GM23338 (cell line): ENCODE measurements at regions not wholly inside any gene's neighbourhood (a gene's known extent, or its start where the extent isn't known, plus 50 kb on each side); places are given as distances from the start of the nearest gene placed in this dataset.

Source experiments
- ATAC-seq: fragments of 200-7000 bp; cut with Tn5 transposase; 3 replicates; pipeline ENCODE4 v1.9.1; 2020
- DNase-seq: peaks from one replicate; pipeline ENCODE4 v3.0.0-alpha.2; 2015; ENCODE audit warnings: low spot score
- H2AFZ ChIP-seq: fragments of 200-600 bp; sonication (generic); 2 replicates; pipeline ENCODE4 v1.8.0; 2016; ENCODE audit warnings: antibody characterized with exemption, mild to moderate bottlenecking, moderate library complexity
- H3F3A ChIP-seq: fragments of 200-600 bp; sonication (generic); replicated peaks from 2 replicates; pipeline ENCODE4 v1.8.0; 2017; ENCODE audit warnings: antibody characterized with exemption, mixed run types, low read depth
- H3K27ac ChIP-seq: fragments of 200-600 bp; sonication (generic); 2 replicates; pipeline ENCODE4 v1.6.1; 2016; ENCODE audit warnings: low read depth
- H3K27me3 ChIP-seq: fragments of 200-600 bp; sonication (generic); 2 replicates; pipeline ENCODE4 v1.8.0; 2016; ENCODE audit warnings: mild to moderate bottlenecking, mixed run types, moderate library complexity; ENCODE audit not compliant: insufficient read depth
- H3K36me3 ChIP-seq: fragments of 200-600 bp; sonication (generic); 2 replicates; pipeline ENCODE4 v1.8.0; 2016; ENCODE audit warnings: mild to moderate bottlenecking; ENCODE audit not compliant: insufficient read depth
- H3K4me1 ChIP-seq: fragments of 200-600 bp; sonication (generic); 2 replicates; pipeline ENCODE4 v1.8.0; 2016; ENCODE audit warnings: mild to moderate bottlenecking, moderate library complexity; ENCODE audit not compliant: insufficient read depth
- H3K4me2 ChIP-seq: fragments of 200-600 bp; sonication (generic); 2 replicates; pipeline ENCODE4 v1.7.1; 2017; ENCODE audit warnings: mixed run types
- H3K4me3 ChIP-seq: fragments of 200-600 bp; sonication (generic); 2 replicates; pipeline ENCODE4 v1.6.1; 2016; ENCODE audit warnings: mixed run types
- H3K79me2 ChIP-seq: fragments of 200-600 bp; sonication (generic); replicated peaks from 2 replicates; pipeline ENCODE4 v1.8.0; 2017; ENCODE audit warnings: mild to moderate bottlenecking; ENCODE audit not compliant: insufficient read depth
- H3K9me2 ChIP-seq: fragments of 200-600 bp; sonication (generic); 2 replicates; pipeline ENCODE4 v1.8.0; 2017; ENCODE audit not compliant: insufficient read depth
- H4K20me1 ChIP-seq: fragments of 200-600 bp; sonication (generic); replicated peaks from 2 replicates; pipeline ENCODE4 v1.8.0; 2017; ENCODE audit warnings: mild to moderate bottlenecking; ENCODE audit not compliant: insufficient read depth
- H3K27ac Mint-ChIP-seq: 2 replicates; pipeline ENCODE4 v1.8.0; 2020; ENCODE audit warnings: inconsistent platforms, mild to moderate bottlenecking, moderate library complexity, mixed read lengths
- H3K27me3 Mint-ChIP-seq: 3 replicates; pipeline ENCODE4 v1.8.0; 2022; ENCODE audit warnings: low read depth, mild to moderate bottlenecking, moderate library complexity, mixed read lengths, inconsistent platforms; ENCODE audit not compliant: insufficient read depth, poor library complexity
- H3K36me3 Mint-ChIP-seq: 3 replicates; pipeline ENCODE4 v1.8.0; 2021; ENCODE audit warnings: low read depth, mild to moderate bottlenecking, inconsistent platforms, moderate library complexity, mixed read lengths
- H3K4me1 Mint-ChIP-seq: 3 replicates; pipeline ENCODE4 v1.8.0; 2020; ENCODE audit warnings: mild to moderate bottlenecking, inconsistent platforms, mixed read lengths
- H3K4me3 Mint-ChIP-seq: 3 replicates; pipeline ENCODE4 v1.8.0; 2021; ENCODE audit warnings: moderate library complexity, mild to moderate bottlenecking, inconsistent platforms, mixed read lengths
- H3K9me3 Mint-ChIP-seq: 3 replicates; pipeline ENCODE4 v1.8.0; 2020; ENCODE audit warnings: moderate library complexity, mild to moderate bottlenecking, inconsistent platforms, mixed read lengths
- CREB1 ChIP-seq: fragments of 250-450 bp; sonication (Bioruptor Pico); IDR thresholded peaks from 2 replicates; pipeline ENCODE4 v1.5.0; 2020; ENCODE audit warnings: low read depth, mild to moderate bottlenecking, moderate library complexity
- EZH2 ChIP-seq: fragments of 200-600 bp; sonication (generic); IDR thresholded peaks from one replicate; pipeline ENCODE4 v1.8.0; 2017; ENCODE audit warnings: antibody characterized with exemption, mild to moderate bottlenecking, low read depth; ENCODE audit not compliant: unreplicated experiment
- EZH2phosphoT487 ChIP-seq: fragments of 200-600 bp; sonication (generic); IDR thresholded peaks from one replicate; pipeline ENCODE4 v1.8.1; 2018; ENCODE audit warnings: antibody characterized with exemption; ENCODE audit not compliant: unreplicated experiment
- JUNB ChIP-seq: IDR thresholded peaks from one replicate; pipeline ENCODE4 v1.6.1; 2016; ENCODE audit warnings: antibody characterized with exemption; ENCODE audit not compliant: unreplicated experiment
- POLR2AphosphoS5 ChIP-seq: IDR thresholded peaks from 2 replicates; pipeline ENCODE4 v1.6.1; 2016; ENCODE audit warnings: antibody characterized with exemption, low read depth
- STAT1 ChIP-seq: IDR thresholded peaks from one replicate; pipeline ENCODE4 v1.6.1; 2016; ENCODE audit warnings: antibody characterized with exemption; ENCODE audit not compliant: unreplicated experiment
- ZNF114 ChIP-seq: fragments of 250-450 bp; sonication (Bioruptor Pico); IDR thresholded peaks from 2 replicates; pipeline ENCODE4 v1.5.0; 2020; ENCODE audit warnings: mild to moderate bottlenecking, moderate library complexity
- ZNF331 ChIP-seq: fragments of 250-450 bp; sonication (Bioruptor Pico); IDR thresholded peaks from 2 replicates; pipeline ENCODE4 v1.5.0; 2020; ENCODE audit warnings: low read depth, mild to moderate bottlenecking, moderate library complexity
- TF ChIP-seq, protein P1 (sequence below): IDR thresholded peaks from 2 replicates; pipeline ENCODE4 v1.6.1; 2016; ENCODE audit warnings: antibody characterized with exemption
- TF ChIP-seq, protein P2 (sequence below): fragments of 250-450 bp; sonication (Bioruptor Pico); IDR thresholded peaks from 2 replicates; pipeline ENCODE4 v1.5.0; 2020; ENCODE audit warnings: mild to moderate bottlenecking, moderate library complexity
- TF ChIP-seq, protein P3 (sequence below): IDR thresholded peaks from one replicate; pipeline ENCODE4 v1.6.1; 2018; ENCODE audit warnings: antibody characterized with exemption; ENCODE audit not compliant: unreplicated experiment

DNA sequence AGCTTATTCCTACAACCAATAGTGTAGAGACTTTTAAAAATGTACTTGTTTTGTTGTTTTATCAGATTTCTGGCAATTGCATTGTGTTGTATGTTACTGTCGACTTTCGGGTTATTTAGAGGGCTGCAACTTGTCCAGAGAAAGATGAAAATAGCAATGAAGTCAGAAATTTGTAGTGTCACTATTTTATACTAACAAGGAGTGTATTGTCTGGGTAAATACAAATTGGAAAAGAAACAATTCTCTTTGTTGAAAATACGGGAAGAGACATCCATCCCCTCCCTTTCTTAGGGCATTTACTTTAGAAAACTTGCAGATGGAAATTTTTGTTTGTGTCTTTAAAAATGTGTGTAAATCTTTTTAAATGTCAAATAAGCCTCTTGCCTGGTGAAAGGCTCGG, 792.0 kb downstream of the PCDH18 start:
- no peak overlapping the region for H3K27ac Mint-ChIP-seq
- no peak for ATAC-seq
- Histone ChIP-seq H3K36me3 (no peaks in the 10 kb centered on the region), H3K4me1 (no peaks in the 10 kb centered on the region), H3K4me3 (no peak overlapping the region), H4K20me1 (no peaks in the 10 kb centered on the region), H3F3A (no peaks in the 10 kb centered on the region), H2AFZ (no peak overlapping the region), H3K9me2 (no peaks in the 10 kb centered on the region), H3K79me2 (no peaks in the 10 kb centered on the region), H3K27me3 (no peaks in the 10 kb centered on the region), H3K27ac (no peak overlapping the region), H3K4me2 (no peak overlapping the region)
- H3K36me3 Mint-ChIP-seq: peaks cover 23% of the 10 kb centered on the region
- H3K4me3 Mint-ChIP-seq: no peak overlapping the region
- H3K27me3 Mint-ChIP-seq: no peaks in the 10 kb centered on the region
- no peak for TF ChIP-seq ZNF114 (CRISPR knock-in tag)
- TF ChIP-seq, protein P1, sequence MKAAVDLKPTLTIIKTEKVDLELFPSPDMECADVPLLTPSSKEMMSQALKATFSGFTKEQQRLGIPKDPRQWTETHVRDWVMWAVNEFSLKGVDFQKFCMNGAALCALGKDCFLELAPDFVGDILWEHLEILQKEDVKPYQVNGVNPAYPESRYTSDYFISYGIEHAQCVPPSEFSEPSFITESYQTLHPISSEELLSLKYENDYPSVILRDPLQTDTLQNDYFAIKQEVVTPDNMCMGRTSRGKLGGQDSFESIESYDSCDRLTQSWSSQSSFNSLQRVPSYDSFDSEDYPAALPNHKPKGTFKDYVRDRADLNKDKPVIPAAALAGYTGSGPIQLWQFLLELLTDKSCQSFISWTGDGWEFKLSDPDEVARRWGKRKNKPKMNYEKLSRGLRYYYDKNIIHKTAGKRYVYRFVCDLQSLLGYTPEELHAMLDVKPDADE: no peak
- H3K9me3 Mint-ChIP-seq: peaks cover 27% of the 10 kb centered on the region
- no peaks in the 10 kb centered on the region; the same call in 2 of the 3 replicates for H3K4me1 Mint-ChIP-seq
- DNase-seq: no peak

DNA sequence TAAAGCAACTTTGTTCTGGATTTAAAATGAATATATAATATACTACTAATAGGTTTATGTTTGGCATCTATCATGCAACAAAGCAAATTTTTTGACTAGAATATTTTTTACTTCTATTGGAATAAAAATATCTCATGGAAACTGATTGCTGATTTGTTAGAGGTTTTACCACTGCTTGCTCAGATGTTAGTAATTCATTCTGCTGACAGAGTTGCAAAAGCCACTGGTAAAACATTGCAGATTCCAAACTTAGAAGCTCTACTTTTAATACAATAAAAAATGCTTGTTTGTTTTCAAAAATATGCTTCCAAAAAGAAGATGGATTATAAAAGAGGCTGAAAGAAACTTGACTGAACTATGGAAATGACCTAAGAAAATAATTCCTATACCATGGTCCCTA, 795.2 kb downstream of the PCDH18 start:
- no peak overlapping the region for H3K4me3 Mint-ChIP-seq
- peaks cover 4% of the 10 kb centered on the region; the same call in 2 of the 3 replicates for H3K9me3 Mint-ChIP-seq
- Histone ChIP-seq H3K4me2 (no peak overlapping the region), H3K36me3 (no peaks in the 10 kb centered on the region), H3F3A (no peaks in the 10 kb centered on the region), H3K9me2 (peaks cover 7% of the 10 kb centered on the region; the same call in 1 of the 2 replicates), H3K79me2 (no peaks in the 10 kb centered on the region), H3K4me3 (no peak overlapping the region), H3K4me1 (0 out of 2 replicates have a peak, but pooled peaks cover 8% of the 10 kb centered on the region), H4K20me1 (no peaks in the 10 kb centered on the region), H3K27me3 (no peaks in the 10 kb centered on the region), H2AFZ (no peak overlapping the region), H3K27ac (no peak overlapping the region)
- no peaks in the 10 kb centered on the region for H3K27me3 Mint-ChIP-seq
- DNase-seq (no peak), ATAC-seq (no peak)
- peaks cover 1% of the 10 kb centered on the region; the same call in 2 of the 3 replicates for H3K36me3 Mint-ChIP-seq
- H3K27ac Mint-ChIP-seq: no peak overlapping the region
- peaks cover 4% of the 10 kb centered on the region for H3K4me1 Mint-ChIP-seq
- no peak for TF ChIP-seq EZH2phosphoT487
- TF ChIP-seq CREB1 (CRISPR knock-in tag): no peak
- no peak for TF ChIP-seq STAT1
- no peak for TF ChIP-seq JUNB
- TF ChIP-seq EZH2: no peak
- TF ChIP-seq, protein P2, sequence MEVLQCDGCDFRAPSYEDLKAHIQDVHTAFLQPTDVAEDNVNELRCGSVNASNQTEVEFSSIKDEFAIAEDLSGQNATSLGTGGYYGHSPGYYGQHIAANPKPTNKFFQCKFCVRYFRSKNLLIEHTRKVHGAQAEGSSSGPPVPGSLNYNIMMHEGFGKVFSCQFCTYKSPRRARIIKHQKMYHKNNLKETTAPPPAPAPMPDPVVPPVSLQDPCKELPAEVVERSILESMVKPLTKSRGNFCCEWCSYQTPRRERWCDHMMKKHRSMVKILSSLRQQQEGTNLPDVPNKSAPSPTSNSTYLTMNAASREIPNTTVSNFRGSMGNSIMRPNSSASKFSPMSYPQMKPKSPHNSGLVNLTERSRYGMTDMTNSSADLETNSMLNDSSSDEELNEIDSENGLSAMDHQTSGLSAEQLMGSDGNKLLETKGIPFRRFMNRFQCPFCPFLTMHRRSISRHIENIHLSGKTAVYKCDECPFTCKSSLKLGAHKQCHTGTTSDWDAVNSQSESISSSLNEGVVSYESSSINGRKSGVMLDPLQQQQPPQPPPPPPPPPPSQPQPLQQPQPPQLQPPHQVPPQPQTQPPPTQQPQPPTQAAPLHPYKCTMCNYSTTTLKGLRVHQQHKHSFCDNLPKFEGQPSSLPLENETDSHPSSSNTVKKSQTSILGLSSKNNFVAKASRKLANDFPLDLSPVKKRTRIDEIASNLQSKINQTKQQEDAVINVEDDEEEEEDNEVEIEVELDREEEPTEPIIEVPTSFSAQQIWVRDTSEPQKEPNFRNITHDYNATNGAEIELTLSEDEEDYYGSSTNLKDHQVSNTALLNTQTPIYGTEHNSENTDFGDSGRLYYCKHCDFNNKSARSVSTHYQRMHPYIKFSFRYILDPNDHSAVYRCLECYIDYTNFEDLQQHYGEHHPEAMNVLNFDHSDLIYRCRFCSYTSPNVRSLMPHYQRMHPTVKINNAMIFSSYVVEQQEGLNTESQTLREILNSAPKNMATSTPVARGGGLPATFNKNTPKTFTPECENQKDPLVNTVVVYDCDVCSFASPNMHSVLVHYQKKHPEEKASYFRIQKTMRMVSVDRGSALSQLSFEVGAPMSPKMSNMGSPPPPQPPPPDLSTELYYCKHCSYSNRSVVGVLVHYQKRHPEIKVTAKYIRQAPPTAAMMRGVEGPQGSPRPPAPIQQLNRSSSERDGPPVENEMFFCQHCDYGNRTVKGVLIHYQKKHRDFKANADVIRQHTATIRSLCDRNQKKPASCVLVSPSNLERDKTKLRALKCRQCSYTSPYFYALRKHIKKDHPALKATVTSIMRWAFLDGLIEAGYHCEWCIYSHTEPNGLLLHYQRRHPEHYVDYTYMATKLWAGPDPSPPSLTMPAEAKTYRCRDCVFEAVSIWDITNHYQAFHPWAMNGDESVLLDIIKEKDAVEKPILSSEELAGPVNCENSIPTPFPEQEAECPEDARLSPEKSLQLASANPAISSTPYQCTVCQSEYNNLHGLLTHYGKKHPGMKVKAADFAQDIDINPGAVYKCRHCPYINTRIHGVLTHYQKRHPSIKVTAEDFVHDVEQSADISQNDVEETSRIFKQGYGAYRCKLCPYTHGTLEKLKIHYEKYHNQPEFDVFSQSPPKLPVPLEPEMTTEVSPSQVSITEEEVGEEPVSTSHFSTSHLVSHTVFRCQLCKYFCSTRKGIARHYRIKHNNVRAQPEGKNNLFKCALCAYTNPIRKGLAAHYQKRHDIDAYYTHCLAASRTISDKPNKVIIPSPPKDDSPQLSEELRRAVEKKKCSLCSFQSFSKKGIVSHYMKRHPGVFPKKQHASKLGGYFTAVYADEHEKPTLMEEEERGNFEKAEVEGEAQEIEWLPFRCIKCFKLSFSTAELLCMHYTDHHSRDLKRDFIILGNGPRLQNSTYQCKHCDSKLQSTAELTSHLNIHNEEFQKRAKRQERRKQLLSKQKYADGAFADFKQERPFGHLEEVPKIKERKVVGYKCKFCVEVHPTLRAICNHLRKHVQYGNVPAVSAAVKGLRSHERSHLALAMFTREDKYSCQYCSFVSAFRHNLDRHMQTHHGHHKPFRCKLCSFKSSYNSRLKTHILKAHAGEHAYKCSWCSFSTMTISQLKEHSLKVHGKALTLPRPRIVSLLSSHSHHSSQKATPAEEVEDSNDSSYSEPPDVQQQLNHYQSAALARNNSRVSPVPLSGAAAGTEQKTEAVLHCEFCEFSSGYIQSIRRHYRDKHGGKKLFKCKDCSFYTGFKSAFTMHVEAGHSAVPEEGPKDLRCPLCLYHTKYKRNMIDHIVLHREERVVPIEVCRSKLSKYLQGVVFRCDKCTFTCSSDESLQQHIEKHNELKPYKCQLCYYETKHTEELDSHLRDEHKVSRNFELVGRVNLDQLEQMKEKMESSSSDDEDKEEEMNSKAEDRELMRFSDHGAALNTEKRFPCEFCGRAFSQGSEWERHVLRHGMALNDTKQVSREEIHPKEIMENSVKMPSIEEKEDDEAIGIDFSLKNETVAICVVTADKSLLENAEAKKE (CRISPR knock-in tag): no peak
- TF ChIP-seq, protein P3, sequence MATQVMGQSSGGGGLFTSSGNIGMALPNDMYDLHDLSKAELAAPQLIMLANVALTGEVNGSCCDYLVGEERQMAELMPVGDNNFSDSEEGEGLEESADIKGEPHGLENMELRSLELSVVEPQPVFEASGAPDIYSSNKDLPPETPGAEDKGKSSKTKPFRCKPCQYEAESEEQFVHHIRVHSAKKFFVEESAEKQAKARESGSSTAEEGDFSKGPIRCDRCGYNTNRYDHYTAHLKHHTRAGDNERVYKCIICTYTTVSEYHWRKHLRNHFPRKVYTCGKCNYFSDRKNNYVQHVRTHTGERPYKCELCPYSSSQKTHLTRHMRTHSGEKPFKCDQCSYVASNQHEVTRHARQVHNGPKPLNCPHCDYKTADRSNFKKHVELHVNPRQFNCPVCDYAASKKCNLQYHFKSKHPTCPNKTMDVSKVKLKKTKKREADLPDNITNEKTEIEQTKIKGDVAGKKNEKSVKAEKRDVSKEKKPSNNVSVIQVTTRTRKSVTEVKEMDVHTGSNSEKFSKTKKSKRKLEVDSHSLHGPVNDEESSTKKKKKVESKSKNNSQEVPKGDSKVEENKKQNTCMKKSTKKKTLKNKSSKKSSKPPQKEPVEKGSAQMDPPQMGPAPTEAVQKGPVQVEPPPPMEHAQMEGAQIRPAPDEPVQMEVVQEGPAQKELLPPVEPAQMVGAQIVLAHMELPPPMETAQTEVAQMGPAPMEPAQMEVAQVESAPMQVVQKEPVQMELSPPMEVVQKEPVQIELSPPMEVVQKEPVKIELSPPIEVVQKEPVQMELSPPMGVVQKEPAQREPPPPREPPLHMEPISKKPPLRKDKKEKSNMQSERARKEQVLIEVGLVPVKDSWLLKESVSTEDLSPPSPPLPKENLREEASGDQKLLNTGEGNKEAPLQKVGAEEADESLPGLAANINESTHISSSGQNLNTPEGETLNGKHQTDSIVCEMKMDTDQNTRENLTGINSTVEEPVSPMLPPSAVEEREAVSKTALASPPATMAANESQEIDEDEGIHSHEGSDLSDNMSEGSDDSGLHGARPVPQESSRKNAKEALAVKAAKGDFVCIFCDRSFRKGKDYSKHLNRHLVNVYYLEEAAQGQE: no peak
- TF ChIP-seq POLR2AphosphoS5: no peak
- TF ChIP-seq, protein P1: no peak
- TF ChIP-seq ZNF331 (CRISPR knock-in tag): no peak
